Loucy (cell line): ENCODE measurements at regions not wholly inside any gene's neighbourhood (a gene's known extent, or its start where the extent isn't known, plus 50 kb on each side); places are given as distances from the start of the nearest gene placed in this dataset.

Experiments used
- H2AFZ ChIP-seq: fragments of 200-600 bp; sonication (generic); 2 replicates; pipeline ENCODE4 v1.6.0; 2016; ENCODE audit warnings: antibody characterized with exemption, mild to moderate bottlenecking, low read length, moderate library complexity
- H3F3A ChIP-seq: fragments of 200-600 bp; 2 replicates; pipeline ENCODE4 v1.6.0; 2016; ENCODE audit warnings: antibody characterized with exemption, low read depth, mild to moderate bottlenecking
- H3K27me3 ChIP-seq: fragments of 200-600 bp; sonication (generic); 2 replicates; pipeline ENCODE4 v1.6.1; 2014; ENCODE audit warnings: low read length, mild to moderate bottlenecking; ENCODE audit not compliant: insufficient read depth, poor library complexity, severe bottlenecking
- H3K36me3 ChIP-seq: fragments of 200-600 bp; sonication (generic); 2 replicates; pipeline ENCODE4 v1.6.1; 2016; ENCODE audit warnings: low read length; ENCODE audit not compliant: insufficient read depth
- H3K4me1 ChIP-seq: fragments of 200-600 bp; sonication (generic); 2 replicates; pipeline ENCODE4 v1.5.1; 2014; ENCODE audit warnings: low read length, mild to moderate bottlenecking; ENCODE audit not compliant: insufficient read depth, poor library complexity, severe bottlenecking
- H3K4me2 ChIP-seq: fragments of 200-600 bp; sonication (generic); 2 replicates; pipeline ENCODE4 v1.6.0; 2014; ENCODE audit warnings: antibody characterized with exemption, low read length, low read depth, mild to moderate bottlenecking; ENCODE audit not compliant: poor library complexity, severe bottlenecking
- H3K4me3 ChIP-seq: fragments of 200-600 bp; sonication (generic); 2 replicates; pipeline ENCODE4 v1.5.1; 2014; ENCODE audit warnings: low read length, mild to moderate bottlenecking, mixed read lengths; ENCODE audit not compliant: poor library complexity, severe bottlenecking
- H3K79me2 ChIP-seq: fragments of 200-600 bp; sonication (generic); 2 replicates; pipeline ENCODE4 v1.6.1; 2014; ENCODE audit warnings: low read length; ENCODE audit not compliant: insufficient read depth
- H3K9ac ChIP-seq: fragments of 200-600 bp; sonication (generic); 2 replicates; pipeline ENCODE4 v1.6.0; 2014; ENCODE audit warnings: mild to moderate bottlenecking, low read depth, low read length, moderate library complexity; ENCODE audit not compliant: poor library complexity, severe bottlenecking
- H3K9me2 ChIP-seq: fragments of 200-600 bp; sonication (generic); replicated peaks from 2 replicates; pipeline ENCODE4 v1.6.1; 2016; ENCODE audit warnings: low read depth, low read length, mixed read lengths
- H3K9me3 ChIP-seq: fragments of 200-600 bp; sonication (generic); 2 replicates; pipeline ENCODE4 v1.6.1; 2014; ENCODE audit warnings: mild to moderate bottlenecking, antibody characterized with exemption, low read length, low read depth; ENCODE audit not compliant: insufficient read depth
- H4K20me1 ChIP-seq: fragments of 200-600 bp; sonication (generic); 2 replicates; pipeline ENCODE4 v1.6.0; 2014; ENCODE audit warnings: antibody characterized with exemption, low read length, mild to moderate bottlenecking; ENCODE audit not compliant: insufficient read depth, poor library complexity, severe bottlenecking
- EZH2phosphoT487 ChIP-seq: fragments of 200-600 bp; IDR thresholded peaks from 2 replicates; pipeline ENCODE4 v1.6.1; 2018; ENCODE audit warnings: antibody characterized with exemption, mild to moderate bottlenecking, moderate library complexity, borderline replicate concordance
- TF ChIP-seq, protein P1 (sequence below): fragments of 200-600 bp; sonication (generic); conservative IDR thresholded peaks from 2 replicates; pipeline ENCODE4 v1.5.1; 2014; ENCODE audit warnings: mild to moderate bottlenecking, antibody characterized with exemption, low read length

DNA sequence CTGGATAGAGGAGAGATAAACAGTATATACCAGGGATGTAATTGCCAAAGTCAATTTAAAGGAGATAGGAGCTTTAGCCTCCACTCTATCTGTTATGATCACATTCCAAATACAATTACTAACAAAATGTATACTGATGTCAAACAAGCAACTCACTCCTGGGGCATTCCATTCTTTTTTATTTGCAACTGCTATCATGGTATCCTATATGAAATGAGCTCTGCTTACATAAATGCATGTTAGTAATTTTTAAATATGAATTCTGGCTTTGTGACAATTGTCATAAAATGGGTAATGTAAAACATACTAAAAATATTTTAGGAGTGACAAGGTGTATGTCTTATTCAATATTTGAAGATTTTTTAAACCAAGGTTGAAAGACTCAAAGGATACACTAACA is 751.1 kb downstream of the HACE1 start:
- Histone ChIP-seq H3K4me1 (peaks cover 6% of the 10 kb centered on the region), H3K36me3 (no peaks in the 10 kb centered on the region), H3K9me2 (no peaks in the 10 kb centered on the region), H3K27me3 (no peaks in the 10 kb centered on the region), H3F3A (no peaks in the 10 kb centered on the region), H4K20me1 (no peaks in the 10 kb centered on the region), H2AFZ (no peak overlapping the region), H3K4me3 (no peak overlapping the region), H3K9ac (no peak overlapping the region), H3K4me2 (no peak overlapping the region), H3K79me2 (no peaks in the 10 kb centered on the region), H3K9me3 (no peaks in the 10 kb centered on the region)
- TF ChIP-seq, protein P1, sequence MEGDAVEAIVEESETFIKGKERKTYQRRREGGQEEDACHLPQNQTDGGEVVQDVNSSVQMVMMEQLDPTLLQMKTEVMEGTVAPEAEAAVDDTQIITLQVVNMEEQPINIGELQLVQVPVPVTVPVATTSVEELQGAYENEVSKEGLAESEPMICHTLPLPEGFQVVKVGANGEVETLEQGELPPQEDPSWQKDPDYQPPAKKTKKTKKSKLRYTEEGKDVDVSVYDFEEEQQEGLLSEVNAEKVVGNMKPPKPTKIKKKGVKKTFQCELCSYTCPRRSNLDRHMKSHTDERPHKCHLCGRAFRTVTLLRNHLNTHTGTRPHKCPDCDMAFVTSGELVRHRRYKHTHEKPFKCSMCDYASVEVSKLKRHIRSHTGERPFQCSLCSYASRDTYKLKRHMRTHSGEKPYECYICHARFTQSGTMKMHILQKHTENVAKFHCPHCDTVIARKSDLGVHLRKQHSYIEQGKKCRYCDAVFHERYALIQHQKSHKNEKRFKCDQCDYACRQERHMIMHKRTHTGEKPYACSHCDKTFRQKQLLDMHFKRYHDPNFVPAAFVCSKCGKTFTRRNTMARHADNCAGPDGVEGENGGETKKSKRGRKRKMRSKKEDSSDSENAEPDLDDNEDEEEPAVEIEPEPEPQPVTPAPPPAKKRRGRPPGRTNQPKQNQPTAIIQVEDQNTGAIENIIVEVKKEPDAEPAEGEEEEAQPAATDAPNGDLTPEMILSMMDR = no peak
- no peak for TF ChIP-seq EZH2phosphoT487

DNA sequence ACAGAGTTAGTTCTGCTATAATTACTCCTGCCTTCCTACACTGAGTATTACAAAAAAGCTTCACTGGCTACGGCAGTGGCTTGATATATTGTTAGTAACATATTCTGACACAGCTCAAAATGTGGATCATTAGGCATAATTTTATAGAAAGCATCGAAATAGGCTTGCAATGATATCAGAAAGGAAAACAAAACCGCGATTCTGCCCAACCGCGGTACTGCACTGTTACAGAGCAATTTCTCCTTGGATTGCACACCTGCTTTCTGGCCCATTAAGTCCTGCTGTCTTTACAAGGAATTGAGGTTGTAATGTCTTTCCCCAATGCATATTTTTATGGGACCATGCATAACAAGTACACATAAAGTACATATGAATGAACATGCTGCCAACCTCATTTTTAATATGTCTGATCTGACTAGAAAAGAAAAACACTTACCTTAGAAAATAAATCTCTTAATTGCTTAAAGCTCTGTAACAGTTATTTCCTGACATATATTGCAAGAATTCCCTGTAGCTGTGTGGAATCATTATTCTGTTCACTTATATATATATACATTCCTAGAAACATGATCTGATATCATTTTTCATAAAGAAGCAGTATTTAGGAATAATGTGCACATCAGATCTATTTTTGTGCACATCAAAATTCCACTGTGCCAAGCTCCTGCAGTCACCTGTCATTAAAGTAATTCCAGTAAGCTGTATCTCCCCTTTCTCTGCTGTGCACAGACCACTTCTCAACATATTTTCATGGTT is 763.9 kb downstream of the HACE1 start:
- H3K9me2 ChIP-seq = no peaks in the 10 kb centered on the region
- no peak for TF ChIP-seq EZH2phosphoT487
- TF ChIP-seq, protein P1 = no peak

DNA sequence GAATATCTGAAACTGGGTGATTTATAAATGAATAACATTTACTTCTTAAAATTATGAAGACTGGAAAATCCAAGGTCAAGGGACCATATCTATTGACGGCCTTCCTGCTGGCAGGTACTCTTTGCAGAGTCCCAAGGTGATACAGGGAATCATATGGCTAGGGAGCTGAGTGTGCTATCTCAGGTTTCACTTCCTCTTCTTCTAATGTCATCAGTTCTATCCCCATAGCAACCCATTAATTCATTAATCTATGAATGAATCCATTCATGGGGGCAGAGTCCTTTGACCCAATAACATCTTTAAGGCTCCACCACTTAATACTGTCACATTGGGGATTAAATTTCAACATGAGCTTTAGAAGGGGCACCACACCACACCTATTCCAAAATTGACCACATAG is 772.0 kb downstream of the HACE1 start:
- Histone ChIP-seq H3K79me2 (no peaks in the 10 kb centered on the region), H3K4me3 (no peak overlapping the region), H3F3A (no peaks in the 10 kb centered on the region), H3K4me2 (no peak overlapping the region), H3K4me1 (no peaks in the 10 kb centered on the region), H2AFZ (no peak overlapping the region), H3K27me3 (no peaks in the 10 kb centered on the region), H3K9me3 (no peaks in the 10 kb centered on the region), H3K9me2 (no peaks in the 10 kb centered on the region), H3K36me3 (no peaks in the 10 kb centered on the region), H4K20me1 (no peaks in the 10 kb centered on the region), H3K9ac (no peak overlapping the region)
- no peak for TF ChIP-seq EZH2phosphoT487
- TF ChIP-seq, protein P1 = no peak

More for the DNA sequence above, 763.9 kb downstream of the HACE1 start:
- Histone ChIP-seq H2AFZ (peak overlapping the region; percentile 67; the same call in 1 of the 2 replicates), H3K4me1 (no peaks in the 10 kb centered on the region), H4K20me1 (no peaks in the 10 kb centered on the region), H3K79me2 (no peaks in the 10 kb centered on the region), H3K9me3 (no peaks in the 10 kb centered on the region), H3K4me2 (no peak overlapping the region), H3K9ac (no peak overlapping the region), H3K27me3 (no peaks in the 10 kb centered on the region), H3F3A (no peaks in the 10 kb centered on the region), H3K36me3 (no peaks in the 10 kb centered on the region), H3K4me3 (no peak overlapping the region)
